Colonic mucosa (tissue), 4 donors: ENCODE measurements at regions not wholly inside any gene's neighbourhood (a gene's known extent, or its start where the extent isn't known, plus 50 kb on each side); places are given as distances from the start of the nearest gene placed in this dataset.

Experiments used
- DNase-seq: peaks from one replicate; pipeline ENCODE4 v3.0.0-alpha.2; 2020
- H3K27ac ChIP-seq: fragments of 200-600 bp; one replicate; pipeline ENCODE4 v1.8.0; 2021
- H3K27me3 ChIP-seq: fragments of 200-600 bp; one replicate; pipeline ENCODE4 v1.8.0; 2021
- H3K36me3 ChIP-seq: fragments of 200-600 bp; one replicate; pipeline ENCODE4 v1.8.0; 2021
- H3K4me1 ChIP-seq: fragments of 200-600 bp; one replicate; pipeline ENCODE4 v1.8.0; 2021; ENCODE audit warnings: mild to moderate bottlenecking
- H3K4me3 ChIP-seq: fragments of 200-600 bp; one replicate; pipeline ENCODE4 v1.8.0; 2021
- H3K9ac ChIP-seq, 2 donors: one replicate each; pipeline ENCODE4 v1.7.0; 2013; ENCODE audit warnings: control low read depth in 2 of 2, low read depth in 2 of 2, low read length in 2 of 2
- H3K9me3 ChIP-seq: fragments of 200-600 bp; one replicate; pipeline ENCODE4 v1.8.0; 2021
- intact Hi-C: fragments of 100-400 bp; cut with DNase I; formaldehyde crosslinking; loops from one replicate; pipeline ENCODE4 v1.14.1; 2022
- TF ChIP-seq, protein P1 (sequence below): fragments of 200-600 bp; IDR thresholded peaks from one replicate; pipeline ENCODE4 v1.8.0; 2022; ENCODE audit warnings: antibody characterized with exemption, mild to moderate bottlenecking
- donor health status: healthy.
- donor health status: DM: no; HTN: no; CAD: no.
- donor health status: DM: no; HTN: no; CAD: no.

- DNase-seq = no peak
- Histone ChIP-seq H3K27me3 (no peaks in the 10 kb centered on the region), H3K27ac (no peak overlapping the region)
These were observed 223.7 kb downstream of the MTERF1 start for GRCh38 chr7:91656541-91657482.

DNA sequence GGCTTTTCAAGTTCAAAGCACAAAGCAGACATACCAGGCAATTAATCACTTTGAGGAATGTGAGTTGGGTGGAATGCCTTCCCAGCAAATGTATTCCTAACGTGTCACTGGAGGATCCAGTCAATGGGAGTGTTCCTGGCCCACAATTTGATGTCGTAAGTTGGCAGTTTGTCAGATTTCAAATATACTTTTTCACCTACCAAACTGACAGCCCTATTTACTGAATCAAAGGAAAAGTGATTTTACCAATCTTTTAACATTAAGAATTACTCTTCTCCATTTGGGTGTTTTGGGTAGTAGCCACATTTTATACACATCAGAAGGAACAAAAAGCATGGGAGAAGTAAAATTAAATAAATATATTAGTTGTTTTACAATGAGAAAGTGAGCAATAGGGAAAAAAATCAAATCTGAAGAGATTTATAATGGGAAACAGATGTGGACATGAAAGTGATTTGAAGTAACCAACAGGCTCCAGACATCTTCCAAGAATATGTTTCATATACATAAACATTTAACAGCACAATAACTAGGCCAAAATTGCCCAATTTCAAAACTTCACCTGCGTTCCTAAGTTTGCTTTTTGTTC, 222.9 kb downstream of the MTERF1 start:
- Histone ChIP-seq H3K36me3 (no peaks in the 10 kb centered on the region), H3K9ac (no peak overlapping the region), H3K9me3 (no peaks in the 10 kb centered on the region), H3K4me1 (no peaks in the 10 kb centered on the region), H3K4me3 (no peak overlapping the region), H3K27ac (no peak overlapping the region), H3K27me3 (no peaks in the 10 kb centered on the region)
- intact Hi-C loops = no loop called here
- TF ChIP-seq, protein P1, sequence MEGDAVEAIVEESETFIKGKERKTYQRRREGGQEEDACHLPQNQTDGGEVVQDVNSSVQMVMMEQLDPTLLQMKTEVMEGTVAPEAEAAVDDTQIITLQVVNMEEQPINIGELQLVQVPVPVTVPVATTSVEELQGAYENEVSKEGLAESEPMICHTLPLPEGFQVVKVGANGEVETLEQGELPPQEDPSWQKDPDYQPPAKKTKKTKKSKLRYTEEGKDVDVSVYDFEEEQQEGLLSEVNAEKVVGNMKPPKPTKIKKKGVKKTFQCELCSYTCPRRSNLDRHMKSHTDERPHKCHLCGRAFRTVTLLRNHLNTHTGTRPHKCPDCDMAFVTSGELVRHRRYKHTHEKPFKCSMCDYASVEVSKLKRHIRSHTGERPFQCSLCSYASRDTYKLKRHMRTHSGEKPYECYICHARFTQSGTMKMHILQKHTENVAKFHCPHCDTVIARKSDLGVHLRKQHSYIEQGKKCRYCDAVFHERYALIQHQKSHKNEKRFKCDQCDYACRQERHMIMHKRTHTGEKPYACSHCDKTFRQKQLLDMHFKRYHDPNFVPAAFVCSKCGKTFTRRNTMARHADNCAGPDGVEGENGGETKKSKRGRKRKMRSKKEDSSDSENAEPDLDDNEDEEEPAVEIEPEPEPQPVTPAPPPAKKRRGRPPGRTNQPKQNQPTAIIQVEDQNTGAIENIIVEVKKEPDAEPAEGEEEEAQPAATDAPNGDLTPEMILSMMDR = no peak
- no peak for DNase-seq

More at GRCh38 chr7:91656541-91657482, 223.7 kb downstream of the MTERF1 start:
- H3K9ac ChIP-seq = no peak overlapping the region
- intact Hi-C loops = no loop called here
- H3K36me3 ChIP-seq = no peaks in the 10 kb centered on the region
- H3K9me3 ChIP-seq = no peaks in the 10 kb centered on the region
- H3K4me1 ChIP-seq = no peaks in the 10 kb centered on the region
- TF ChIP-seq, protein P1 = no peak
- H3K4me3 ChIP-seq = no peak overlapping the region

GRCh38 chr7:91659096-91659495, 221.4 kb downstream of the MTERF1 start:
- H3K36me3 ChIP-seq = no peaks in the 10 kb centered on the region
- no peak overlapping the region for H3K9ac ChIP-seq
- H3K27ac ChIP-seq = no peak overlapping the region
- intact Hi-C loops = no loop called here
- TF ChIP-seq, protein P1 = no peak
- no peaks in the 10 kb centered on the region for H3K27me3 ChIP-seq
- no peaks in the 10 kb centered on the region for H3K4me1 ChIP-seq
- H3K9me3 ChIP-seq = no peaks in the 10 kb centered on the region
- H3K4me3 ChIP-seq = no peak overlapping the region
- DNase-seq = no peak

GRCh38 chr7:91660734-91661356, 219.7 kb downstream of the MTERF1 start:
- Histone ChIP-seq H3K9ac (no peak overlapping the region), H3K9me3 (no peaks in the 10 kb centered on the region), H3K27ac (no peak overlapping the region), H3K36me3 (no peaks in the 10 kb centered on the region), H3K27me3 (no peaks in the 10 kb centered on the region), H3K4me3 (no peak overlapping the region), H3K4me1 (no peaks in the 10 kb centered on the region)
- TF ChIP-seq, protein P1 = no peak
- intact Hi-C loops = no loop called here
- no peak for DNase-seq

GRCh38 chr7:91661727-91662126, 218.8 kb downstream of the MTERF1 start:
- TF ChIP-seq, protein P1 = no peak
- Histone ChIP-seq H3K27me3 (no peaks in the 10 kb centered on the region), H3K36me3 (no peaks in the 10 kb centered on the region), H3K9me3 (no peaks in the 10 kb centered on the region), H3K4me1 (no peaks in the 10 kb centered on the region), H3K27ac (no peak overlapping the region), H3K4me3 (no peak overlapping the region), H3K9ac (no peak overlapping the region)
- intact Hi-C loops = no loop called here
- DNase-seq = no peak
